Astrocyte of the spinal cord (primary cell): ENCODE measurements at regions not wholly inside any gene's neighbourhood (a gene's known extent, or its start where the extent isn't known, plus 50 kb on each side); places are given as distances from the start of the nearest gene placed in this dataset.

Source experiments
- DNase-seq: peaks from one replicate; pipeline ENCODE4 v3.0.0; 2011; ENCODE audit warnings: low read depth, low spot score
- H3K4me3 ChIP-seq: 2 replicates; pipeline ENCODE4 v1.5.1; 2011; ENCODE audit warnings: low read depth, mild to moderate bottlenecking, low read length, moderate library complexity
- in situ Hi-C: cut with HindIII; loops from 2 replicates; pipeline ENCODE4 v1.10.0; 2017; ENCODE audit warnings: low sequenced_read_pairs
- TF ChIP-seq, protein P1 (sequence below): IDR thresholded peaks from 2 replicates; pipeline ENCODE4 v1.5.1; 2012; ENCODE audit warnings: low read depth, mild to moderate bottlenecking, low read length, inconsistent platforms

DNA sequence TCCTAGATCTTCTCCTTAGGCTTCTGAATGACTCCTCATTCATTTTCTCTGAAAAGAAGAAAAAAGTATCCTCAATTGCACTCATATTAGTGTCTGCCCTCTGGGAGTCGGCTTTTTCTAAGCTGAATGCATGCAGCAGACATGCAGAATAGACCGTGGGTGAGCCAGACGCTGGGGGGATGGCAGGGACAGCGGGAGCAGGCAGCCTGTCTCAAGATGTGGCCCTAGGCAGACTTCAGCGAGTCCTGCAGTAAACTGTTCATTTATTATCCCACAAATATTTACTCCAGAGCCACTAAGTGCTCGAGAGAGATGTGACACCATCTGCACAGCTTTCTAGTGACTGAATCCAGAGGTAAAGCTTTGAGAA is 164.9 kb upstream of the RAI14 start:
- DNase-seq: no peak
- no peak overlapping the region for H3K4me3 ChIP-seq
- in situ Hi-C loops: no loop called here
- TF ChIP-seq, protein P1, sequence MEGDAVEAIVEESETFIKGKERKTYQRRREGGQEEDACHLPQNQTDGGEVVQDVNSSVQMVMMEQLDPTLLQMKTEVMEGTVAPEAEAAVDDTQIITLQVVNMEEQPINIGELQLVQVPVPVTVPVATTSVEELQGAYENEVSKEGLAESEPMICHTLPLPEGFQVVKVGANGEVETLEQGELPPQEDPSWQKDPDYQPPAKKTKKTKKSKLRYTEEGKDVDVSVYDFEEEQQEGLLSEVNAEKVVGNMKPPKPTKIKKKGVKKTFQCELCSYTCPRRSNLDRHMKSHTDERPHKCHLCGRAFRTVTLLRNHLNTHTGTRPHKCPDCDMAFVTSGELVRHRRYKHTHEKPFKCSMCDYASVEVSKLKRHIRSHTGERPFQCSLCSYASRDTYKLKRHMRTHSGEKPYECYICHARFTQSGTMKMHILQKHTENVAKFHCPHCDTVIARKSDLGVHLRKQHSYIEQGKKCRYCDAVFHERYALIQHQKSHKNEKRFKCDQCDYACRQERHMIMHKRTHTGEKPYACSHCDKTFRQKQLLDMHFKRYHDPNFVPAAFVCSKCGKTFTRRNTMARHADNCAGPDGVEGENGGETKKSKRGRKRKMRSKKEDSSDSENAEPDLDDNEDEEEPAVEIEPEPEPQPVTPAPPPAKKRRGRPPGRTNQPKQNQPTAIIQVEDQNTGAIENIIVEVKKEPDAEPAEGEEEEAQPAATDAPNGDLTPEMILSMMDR: no peak

DNA sequence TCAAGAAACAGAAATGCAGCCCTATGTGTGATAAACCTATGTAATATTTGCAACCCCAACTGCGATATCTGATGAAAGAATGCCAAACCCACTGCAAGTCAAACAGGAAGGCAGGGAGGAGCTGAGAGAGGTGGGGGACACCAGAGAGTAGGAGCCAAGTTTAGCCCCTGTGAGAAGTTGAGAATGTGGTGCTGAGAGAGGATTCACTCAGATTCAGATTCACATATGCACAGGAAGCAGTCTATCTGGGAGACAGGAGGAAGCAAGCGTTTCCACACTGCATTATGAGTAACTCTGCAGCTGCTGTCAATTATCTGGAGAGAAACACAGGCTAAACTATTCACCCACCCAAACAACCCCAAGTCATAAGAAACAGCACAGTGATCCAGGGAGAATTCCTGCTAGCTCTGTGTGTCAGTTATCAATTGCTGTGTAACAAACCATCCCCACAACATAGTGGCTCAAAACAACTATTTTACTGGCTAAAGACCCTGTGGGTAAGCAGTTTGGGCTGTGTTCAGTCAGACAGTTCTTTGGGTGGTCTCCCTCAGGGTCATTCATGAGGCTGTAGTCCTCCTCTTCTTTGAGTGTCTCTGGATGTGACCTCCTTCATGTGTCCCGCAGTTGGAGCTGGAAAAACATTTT is 161.9 kb upstream of the RAI14 start:
- in situ Hi-C loops: no loop called here
- H3K4me3 ChIP-seq: no peak overlapping the region
- peak; percentile 44 for DNase-seq
- TF ChIP-seq, protein P1: no peak

DNA sequence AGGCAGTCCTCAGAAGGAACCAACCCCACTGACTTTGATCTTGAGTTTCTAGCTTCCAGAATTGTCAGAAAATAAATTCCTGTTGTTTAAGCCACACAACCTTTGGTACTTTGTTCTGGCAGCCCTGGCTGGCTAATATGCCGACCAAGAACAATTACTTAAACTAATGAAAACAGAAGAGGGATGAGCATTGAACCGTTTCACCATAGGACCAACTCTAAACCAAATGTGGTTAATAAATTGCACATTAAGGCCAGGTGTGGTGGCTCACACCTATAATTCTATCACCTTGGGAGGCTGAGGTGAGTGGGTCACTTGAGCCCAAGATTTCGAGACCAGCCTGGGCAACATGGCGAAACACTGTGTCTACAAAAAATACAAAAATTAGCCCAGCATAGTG is 160.9 kb upstream of the RAI14 start:
- in situ Hi-C loops: no loop called here
- no peak for DNase-seq
- TF ChIP-seq, protein P1: no peak
- no peak overlapping the region for H3K4me3 ChIP-seq

DNA sequence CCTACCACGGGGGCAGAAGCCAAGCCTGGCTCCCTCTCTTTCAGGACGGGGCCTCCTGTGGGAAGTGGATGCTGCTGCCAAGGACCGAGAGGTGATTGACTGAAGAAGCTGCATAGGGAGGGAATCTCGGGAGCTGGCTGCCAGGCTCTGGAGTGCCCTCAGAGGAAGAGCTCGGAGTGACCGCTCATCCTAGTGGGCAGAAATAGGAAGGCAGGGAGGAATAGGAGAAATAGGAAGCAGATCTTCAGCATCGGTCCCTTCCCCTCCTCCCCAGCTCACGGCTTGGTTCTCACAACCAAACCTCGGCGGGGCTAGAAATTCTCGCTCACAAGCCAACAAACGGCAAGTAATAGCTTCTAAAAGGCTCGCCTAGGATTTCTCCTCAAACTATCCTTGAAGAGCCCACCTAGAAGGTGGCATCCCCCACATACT is 159.9 kb upstream of the RAI14 start:
- H3K4me3 ChIP-seq: no peak overlapping the region
- no peak for DNase-seq
- TF ChIP-seq, protein P1: peak; percentile 14
- in situ Hi-C loops: no loop called here

DNA sequence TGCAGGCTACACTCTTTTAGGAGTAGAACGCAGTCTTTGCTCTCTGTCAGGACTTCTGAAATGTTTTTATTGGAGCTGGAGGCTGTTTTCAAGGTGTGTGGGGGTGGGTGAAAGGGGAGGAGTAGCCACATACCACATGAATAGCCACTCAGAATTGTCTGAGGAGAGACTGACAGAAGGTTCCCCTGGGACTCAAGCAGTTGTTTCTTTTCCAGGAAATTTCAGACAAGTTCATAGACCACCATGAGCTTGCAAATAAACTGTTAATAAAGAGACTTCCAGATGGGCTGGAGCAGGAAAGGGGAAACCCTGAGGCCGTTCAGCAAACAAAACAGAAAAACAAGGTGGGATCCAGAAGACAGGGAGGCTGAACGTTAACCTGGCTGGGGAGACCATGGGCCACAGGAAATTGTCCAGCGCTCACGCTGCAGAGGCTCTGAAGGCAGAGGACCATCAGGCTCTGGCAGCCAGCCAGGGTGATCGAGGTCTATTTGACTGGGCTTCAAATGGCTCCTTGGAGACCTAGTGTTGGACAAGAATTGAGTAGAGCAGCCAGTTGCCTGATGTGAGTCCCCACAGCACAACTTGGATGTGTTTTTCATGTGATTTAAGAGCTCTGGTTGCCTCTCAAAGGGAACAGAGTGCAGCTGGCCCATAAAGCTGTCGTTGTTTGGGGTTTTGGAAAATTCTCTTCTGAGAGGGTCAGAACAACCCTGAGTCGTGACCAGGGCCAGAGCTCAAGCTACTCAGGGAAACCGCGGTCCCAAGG is 159.2 kb upstream of the RAI14 start:
- in situ Hi-C loops: no loop called here
- DNase-seq: no peak
- TF ChIP-seq, protein P1: no peak
- H3K4me3 ChIP-seq: no peak overlapping the region

DNA sequence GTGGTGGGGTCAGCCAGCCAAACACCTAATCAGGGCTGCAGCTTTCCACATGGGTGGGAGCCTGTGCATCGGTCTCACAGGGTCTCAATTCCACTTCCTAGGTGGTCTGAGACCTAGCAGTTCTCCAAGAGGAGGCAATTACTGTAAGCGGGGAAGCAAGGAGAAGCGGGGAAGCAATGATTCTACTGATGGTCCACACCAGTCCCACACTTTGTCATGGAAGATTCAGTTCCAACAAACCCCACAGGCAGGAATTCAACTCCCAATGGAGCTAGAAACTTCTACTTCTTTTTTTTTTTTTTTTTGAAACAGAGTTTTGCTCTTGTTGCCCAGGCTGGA is 158.7 kb upstream of the RAI14 start:
- in situ Hi-C loops: no loop called here
- DNase-seq: no peak
- TF ChIP-seq, protein P1: no peak
- H3K4me3 ChIP-seq: no peak overlapping the region
